ENCODE measurements at regions not wholly inside any gene's neighbourhood (a gene's known extent, or its start where the extent isn't known, plus 50 kb on each side); places are given as distances from the start of the nearest gene placed in this dataset.

GRCh38 chr2:103419506-103419905 is 657.7 kb downstream of the TMEM182 start:
- DNase-seq: no peak
- Histone ChIP-seq H3K23ac (ENCODE audit: insufficient read length, low read depth, low read length) (no peak overlapping the region), H2BK5ac (ENCODE audit: insufficient read length, low read length) (no peak overlapping the region), H2BK20ac (ENCODE audit: low read depth, low read length, poor library complexity, severe bottlenecking) (no peak overlapping the region), H2AFZ (ENCODE audit: low read length) (no peak overlapping the region), H4K5ac (ENCODE audit: insufficient read length, low read depth, low read length) (no peak overlapping the region), H3K4me1 (ENCODE audit: insufficient read depth, low read length) (peaks cover 3% of the 10 kb centered on the region; the same call in 1 of the 2 replicates), H3K79me2 (ENCODE audit: insufficient read depth, low read length) (no peaks in the 10 kb centered on the region), H2BK12ac (ENCODE audit: insufficient read length, low read depth, low read length) (no peak overlapping the region), H3K4me2 (ENCODE audit: insufficient read depth, insufficient read length, low read length) (no peak overlapping the region), H2AK5ac (ENCODE audit: insufficient read length, low read length) (no peak overlapping the region), H3K56ac (ENCODE audit: insufficient read length, low read depth, low read length) (no peak overlapping the region), H3T11ph (ENCODE audit: low read length) (no peak overlapping the region), H2BK15ac (ENCODE audit: low read depth, low read length) (no peak overlapping the region), H4K8ac (replicated peaks; ENCODE audit: insufficient read length, low read depth, low read length) (no peak overlapping the region), H3K23me2 (ENCODE audit: insufficient read length, low read depth, low read length, poor library complexity, severe bottlenecking) (no peaks in the 10 kb centered on the region), H3K79me1 (ENCODE audit: insufficient read depth, low read depth, low read length, poor library complexity, severe bottlenecking) (no peaks in the 10 kb centered on the region), H3K9ac (ENCODE audit: extremely low read depth, insufficient read length, low read length) (no peak overlapping the region), H4K20me1 (ENCODE audit: control insufficient read depth, insufficient read depth, insufficient read length) (no peaks in the 10 kb centered on the region), H3K4ac (ENCODE audit: low read depth, low read length) (no peak overlapping the region), H3K27ac (ENCODE audit: insufficient read length, low read depth, low read length) (no peak overlapping the region), H4K91ac (ENCODE audit: insufficient read length, low read depth, low read length) (no peak overlapping the region), H3K9me3 (ENCODE audit: control insufficient read depth, low read depth, low read length) (no peaks in the 10 kb centered on the region), H3K14ac (ENCODE audit: insufficient read depth, low read length) (no peak overlapping the region), H2BK120ac (ENCODE audit: low read depth, low read length, poor library complexity, severe bottlenecking) (no peak overlapping the region), H3K27me3 (ENCODE audit: insufficient read depth, low read length) (no peaks in the 10 kb centered on the region), H3K18ac (ENCODE audit: insufficient read length, low read depth, low read length) (no peak overlapping the region)
- Mint-ChIP-seq H3K27ac (no peak overlapping the region), H3K36me3 (ENCODE audit: insufficient read depth in 1 of 3, low read depth in 3 of 3) (peaks cover 0 to 4% (median 0%) of the 10 kb centered on the region in 3 experiments; a peak in 2 of 7 replicates), H3K9me3 (peaks cover 0 to 8% of the 10 kb centered on the region in 2 experiments; a peak in 3 of 5 replicates), H3K27me3 (ENCODE audit: low read depth) (no peaks in the 10 kb centered on the region), H3K4me3 (no peak overlapping the region), H3K4me1 (peaks cover 6 to 8% of the 10 kb centered on the region in 2 experiments)
- TF ChIP-seq CTCF (conservative IDR thresholded peaks at IDR 0.05): no peak
- no CpG with 5 or more reads among the region's 2 CpGs for WGBS (ENCODE audit: extremely low coverage, insufficient read length, low lambda C conversion rate)
